Activated CD8-positive, alpha-beta T cell treated with anti-CD3 and anti-CD28 coated beads, Interleukin-2, amount 10 ng/mL, durations not matched to agents 7 days and 5 days (primary cell): ENCODE measurements at regions not wholly inside any gene's neighbourhood (a gene's known extent, or its start where the extent isn't known, plus 50 kb on each side); places are given as distances from the start of the nearest gene placed in this dataset.

ENCODE experiments used
- ATAC-seq: fragments of 150-1000 bp; cut with Tn5 transposase; one replicate; pipeline ENCODE4 v1.10.0; 2021; ENCODE audit warnings: moderate library complexity
- CTCF ChIA-PET: fragments of 350-600 bp; sonication (Branson Sonifier 250); formaldehyde crosslinking; loops from one replicate; lab custom pipeline; 2021; ENCODE audit warnings: antibody characterized with exemption; lab: Charles Lee
- POLR2A ChIA-PET: fragments of 350-600 bp; sonication (Branson Sonifier 250); formaldehyde crosslinking; loops from one replicate; lab custom pipeline; 2021; ENCODE audit warnings: antibody characterized with exemption; lab: Charles Lee
- DNase-seq: peaks from one replicate; pipeline ENCODE4 v3.0.0-alpha.2; 2020
- H3K27ac Mint-ChIP-seq: one replicate; pipeline ENCODE4 v1.8.0; 2021; ENCODE audit warnings: mild to moderate bottlenecking, mixed read lengths
- H3K27me3 Mint-ChIP-seq: one replicate; pipeline ENCODE4 v1.8.0; 2021; ENCODE audit warnings: low read depth, mixed read lengths
- H3K36me3 Mint-ChIP-seq: one replicate; pipeline ENCODE4 v1.8.0; 2021; ENCODE audit warnings: low read depth, mixed read lengths
- H3K4me1 Mint-ChIP-seq: one replicate; pipeline ENCODE4 v1.8.0; 2021; ENCODE audit warnings: low read depth, mixed read lengths
- H3K4me3 Mint-ChIP-seq: one replicate; pipeline ENCODE4 v1.8.0; 2021; ENCODE audit warnings: mild to moderate bottlenecking, mixed read lengths
- H3K9me3 Mint-ChIP-seq: one replicate; pipeline ENCODE4 v1.8.0; 2022; ENCODE audit warnings: mixed read lengths; ENCODE audit not compliant: insufficient read depth

DNA sequence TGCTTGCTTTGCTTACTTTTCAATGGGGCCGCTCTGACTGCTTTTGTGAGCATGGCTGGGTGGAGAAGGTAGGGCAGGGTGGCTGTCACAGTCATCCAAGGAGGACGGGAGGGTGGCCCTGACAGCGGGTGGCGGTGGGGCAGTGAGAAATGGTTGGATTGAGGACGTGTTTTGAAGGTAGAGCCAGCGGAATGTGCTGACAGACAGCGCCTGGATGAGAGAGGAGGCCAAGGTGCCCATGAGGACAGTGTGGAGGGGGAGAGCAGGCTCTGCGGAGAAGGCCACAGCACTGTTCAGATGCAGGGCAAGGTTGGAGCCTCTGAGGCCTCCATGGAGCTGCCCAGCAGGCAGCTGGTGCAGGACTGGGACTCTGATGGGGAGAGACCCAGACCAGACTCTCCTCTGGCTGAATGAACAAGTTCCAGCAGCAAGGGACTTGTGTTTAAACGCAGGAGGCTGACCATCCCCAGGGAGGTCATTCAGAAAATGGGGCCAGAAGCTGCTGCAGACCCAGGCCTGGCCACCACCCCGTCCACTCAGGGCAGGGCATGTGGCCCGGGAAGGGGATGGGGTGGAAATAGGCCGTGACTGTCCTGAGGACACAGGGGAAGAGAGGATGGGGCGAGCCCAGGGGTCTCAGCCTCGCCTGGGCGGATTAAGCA is 120.3 kb upstream of the PRR20G start:
- H3K4me1 Mint-ChIP-seq = no peaks in the 10 kb centered on the region
- no peaks in the 10 kb centered on the region for H3K36me3 Mint-ChIP-seq
- POLR2A ChIA-PET = no interaction called here
- H3K4me3 Mint-ChIP-seq = no peak overlapping the region
- CTCF ChIA-PET = no interaction called here
- no peaks in the 10 kb centered on the region for H3K27me3 Mint-ChIP-seq
- no peak overlapping the region for H3K27ac Mint-ChIP-seq
- DNase-seq (no peak), ATAC-seq (no peak)
- H3K9me3 Mint-ChIP-seq = no peaks in the 10 kb centered on the region

DNA sequence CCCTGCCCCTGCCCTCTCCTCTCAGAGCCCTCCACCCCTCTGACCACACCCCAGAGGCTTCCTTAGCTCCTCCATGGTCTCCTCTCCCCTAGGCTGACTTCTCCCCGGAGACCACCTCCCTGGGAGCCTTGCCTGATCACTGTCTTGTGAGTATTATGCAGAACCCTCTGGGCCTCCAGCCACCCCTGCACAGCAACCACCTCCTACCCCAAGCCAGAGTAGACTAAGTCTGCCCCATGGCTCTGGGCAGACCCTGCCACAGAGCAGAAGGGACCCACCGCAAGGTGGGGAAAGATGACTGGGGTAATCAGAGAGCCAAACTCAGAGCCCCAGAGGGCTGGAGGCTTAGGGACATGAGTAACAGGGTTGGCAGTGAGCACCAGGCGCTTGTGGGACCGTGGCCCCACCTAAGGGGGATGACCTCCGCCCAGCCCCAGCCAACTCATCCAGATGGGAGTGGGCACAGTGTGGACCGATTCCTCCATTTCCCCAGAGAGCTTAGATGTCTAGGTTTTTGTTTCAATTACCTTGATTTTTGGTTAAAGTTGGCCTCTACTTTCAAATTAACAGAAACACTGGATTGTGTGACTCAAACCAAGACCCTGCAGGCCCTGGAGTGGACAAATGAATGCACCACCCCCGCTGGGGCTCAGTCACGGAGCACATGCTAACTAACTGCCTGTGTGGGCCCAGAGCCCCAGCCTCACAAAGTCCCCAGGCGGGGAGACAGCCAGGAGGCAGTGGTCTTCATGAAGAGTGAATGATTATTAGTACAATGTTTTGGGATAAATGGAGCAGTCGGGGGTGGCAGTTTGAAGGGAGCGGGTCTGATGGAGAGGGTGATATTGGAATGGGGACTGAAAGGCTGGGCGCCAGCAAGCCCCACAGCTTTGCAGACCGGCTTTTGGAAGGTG is 119.4 kb upstream of the PRR20G start:
- Mint-ChIP-seq H3K27ac (no peak overlapping the region), H3K27me3 (no peaks in the 10 kb centered on the region), H3K4me1 (no peaks in the 10 kb centered on the region), H3K36me3 (no peaks in the 10 kb centered on the region), H3K9me3 (no peaks in the 10 kb centered on the region), H3K4me3 (no peak overlapping the region)
- CTCF ChIA-PET = no interaction called here
- POLR2A ChIA-PET = no interaction called here
- ATAC-seq = no peak
- DNase-seq = no peak

GRCh38 chr3:127406309-127407025 is 118.6 kb upstream of the PRR20G start:
- H3K36me3 Mint-ChIP-seq = no peaks in the 10 kb centered on the region
- DNase-seq (no peak), ATAC-seq (no peak)
- no peaks in the 10 kb centered on the region for H3K27me3 Mint-ChIP-seq
- no peaks in the 10 kb centered on the region for H3K4me1 Mint-ChIP-seq
- no peak overlapping the region for H3K4me3 Mint-ChIP-seq
- no peaks in the 10 kb centered on the region for H3K9me3 Mint-ChIP-seq
- ChIA-PET POLR2A (no interaction called here), CTCF (no interaction called here)
- H3K27ac Mint-ChIP-seq = no peak overlapping the region

DNA sequence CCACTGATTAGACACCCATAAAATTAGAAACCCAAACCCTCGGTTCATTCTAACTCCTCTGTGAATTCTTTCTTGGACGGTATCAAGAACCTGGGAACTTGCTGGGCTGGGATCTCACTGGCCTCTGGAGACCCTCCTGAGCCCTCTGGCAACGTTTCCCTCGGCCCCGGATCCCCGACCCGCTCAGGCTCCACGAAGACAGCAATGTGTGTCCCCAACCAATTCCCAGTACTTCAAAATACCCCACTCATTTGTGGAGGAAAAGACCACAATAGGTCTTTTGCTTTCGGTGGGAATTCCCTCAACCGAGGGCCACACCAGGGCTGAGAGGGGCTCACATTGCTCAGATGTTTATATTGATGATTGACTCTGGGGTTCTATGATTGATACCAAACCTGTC is 117.9 kb upstream of the PRR20G start:
- ATAC-seq = no peak
- no peaks in the 10 kb centered on the region for H3K36me3 Mint-ChIP-seq
- H3K4me1 Mint-ChIP-seq = no peaks in the 10 kb centered on the region
- H3K27me3 Mint-ChIP-seq = peaks cover 2% of the 10 kb centered on the region
- CTCF ChIA-PET = no interaction called here
- no peak overlapping the region for H3K27ac Mint-ChIP-seq
- no peak for DNase-seq
- POLR2A ChIA-PET = no interaction called here
- H3K9me3 Mint-ChIP-seq = no peaks in the 10 kb centered on the region
- H3K4me3 Mint-ChIP-seq = no peak overlapping the region

DNA sequence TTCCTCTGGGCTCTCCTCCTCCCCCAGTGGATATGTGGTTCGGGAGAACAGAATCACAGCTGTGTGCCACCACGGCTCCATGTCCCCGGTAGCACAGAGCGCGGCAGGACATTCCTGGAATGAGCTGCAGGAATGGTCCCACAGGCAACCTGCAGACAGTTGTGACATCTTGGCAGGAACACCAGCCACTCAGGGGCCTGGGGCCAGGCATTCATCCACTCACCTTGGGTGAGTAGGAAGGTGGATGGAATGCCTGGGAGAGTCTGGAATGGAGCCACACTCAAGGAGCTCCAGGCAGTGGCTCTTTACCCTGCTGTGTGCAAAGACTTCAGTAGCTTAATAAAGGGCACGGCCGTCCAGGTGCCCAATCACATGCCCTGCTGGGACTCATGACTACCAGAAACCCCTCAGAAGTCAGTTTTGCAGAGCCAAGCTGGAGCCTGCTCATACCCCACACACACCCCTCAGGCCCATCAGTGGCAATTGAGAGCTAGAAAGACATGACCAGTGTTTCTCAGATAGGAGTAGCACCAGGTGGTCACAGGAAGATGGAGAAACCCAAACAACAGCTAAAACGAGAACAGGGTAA is 117.3 kb upstream of the PRR20G start:
- ChIA-PET CTCF (no interaction called here), POLR2A (no interaction called here)
- ATAC-seq (no peak), DNase-seq (no peak)
- no peaks in the 10 kb centered on the region for H3K9me3 Mint-ChIP-seq
- no peaks in the 10 kb centered on the region for H3K4me1 Mint-ChIP-seq
- H3K27ac Mint-ChIP-seq = no peak overlapping the region
- peaks cover 6% of the 10 kb centered on the region for H3K27me3 Mint-ChIP-seq
- no peaks in the 10 kb centered on the region for H3K36me3 Mint-ChIP-seq
- H3K4me3 Mint-ChIP-seq = no peak overlapping the region

DNA sequence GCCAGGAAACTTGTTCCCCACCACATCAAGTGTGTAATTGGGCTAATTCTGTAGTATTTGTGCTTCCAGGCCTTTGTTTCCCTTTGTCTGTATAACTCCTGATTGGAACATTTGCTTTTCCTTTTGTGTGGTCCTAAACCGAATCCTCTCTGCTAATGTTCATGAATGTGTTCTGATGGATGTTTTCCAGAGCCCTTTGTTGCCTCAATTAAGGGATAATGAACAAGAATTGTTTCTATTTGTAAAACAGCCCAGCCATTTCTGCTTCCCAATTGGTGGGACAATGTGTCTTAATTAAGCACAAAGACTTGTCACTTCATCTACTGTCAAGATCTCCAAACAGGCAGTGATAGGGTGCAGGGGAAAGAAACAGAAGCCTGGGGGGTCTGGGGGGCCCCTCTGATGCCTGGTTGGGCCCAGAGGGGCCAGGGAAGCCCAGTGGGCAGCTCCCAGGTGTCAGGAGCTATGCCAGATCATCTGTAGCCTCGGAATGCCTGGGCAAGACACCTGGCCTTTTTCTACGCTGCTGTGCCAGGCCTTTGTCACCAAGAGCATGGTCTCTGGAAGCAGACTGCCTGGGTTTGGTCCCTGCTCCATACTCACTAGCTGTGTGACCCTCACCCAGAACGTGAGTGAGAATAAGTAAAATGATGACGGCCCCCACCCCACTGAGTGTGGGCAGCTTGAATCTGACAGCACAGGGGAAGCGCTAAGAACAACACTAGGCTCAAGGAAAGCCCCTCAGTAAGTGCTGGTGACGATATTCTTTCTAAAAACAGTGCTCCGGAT is 116.6 kb upstream of the PRR20G start:
- DNase-seq = no peak
- H3K4me1 Mint-ChIP-seq = no peaks in the 10 kb centered on the region
- ATAC-seq = no peak
- H3K4me3 Mint-ChIP-seq = no peak overlapping the region
- H3K36me3 Mint-ChIP-seq = no peaks in the 10 kb centered on the region
- no peaks in the 10 kb centered on the region for H3K9me3 Mint-ChIP-seq
- CTCF ChIA-PET = no interaction called here
- H3K27me3 Mint-ChIP-seq = peaks cover 6% of the 10 kb centered on the region
- no peak overlapping the region for H3K27ac Mint-ChIP-seq
- POLR2A ChIA-PET = no interaction called here

DNA sequence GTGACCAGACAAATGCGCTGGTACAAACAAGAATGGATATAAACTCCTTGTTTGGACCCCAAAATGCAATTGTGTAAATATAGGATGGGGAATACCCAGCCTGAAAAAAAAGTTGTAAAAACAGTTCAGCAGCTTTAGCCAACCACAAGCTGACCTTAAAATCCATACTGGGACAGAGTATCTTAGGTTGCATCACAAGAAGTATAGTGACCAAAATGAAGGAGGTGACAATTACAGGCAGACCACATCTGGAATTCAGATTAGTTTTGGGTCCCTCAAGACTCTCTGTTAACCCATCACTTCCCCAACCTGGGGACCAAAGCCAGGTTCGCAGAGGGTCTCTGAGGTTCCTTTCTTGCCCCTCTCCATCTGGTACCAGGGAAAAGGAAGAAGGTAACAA is 115.9 kb upstream of the PRR20G start:
- ATAC-seq = no peak
- ChIA-PET POLR2A (no interaction called here), CTCF (no interaction called here)
- Mint-ChIP-seq H3K4me3 (no peak overlapping the region), H3K9me3 (no peaks in the 10 kb centered on the region), H3K4me1 (no peaks in the 10 kb centered on the region), H3K36me3 (no peaks in the 10 kb centered on the region), H3K27me3 (peaks cover 6% of the 10 kb centered on the region), H3K27ac (no peak overlapping the region)
- no peak for DNase-seq

DNA sequence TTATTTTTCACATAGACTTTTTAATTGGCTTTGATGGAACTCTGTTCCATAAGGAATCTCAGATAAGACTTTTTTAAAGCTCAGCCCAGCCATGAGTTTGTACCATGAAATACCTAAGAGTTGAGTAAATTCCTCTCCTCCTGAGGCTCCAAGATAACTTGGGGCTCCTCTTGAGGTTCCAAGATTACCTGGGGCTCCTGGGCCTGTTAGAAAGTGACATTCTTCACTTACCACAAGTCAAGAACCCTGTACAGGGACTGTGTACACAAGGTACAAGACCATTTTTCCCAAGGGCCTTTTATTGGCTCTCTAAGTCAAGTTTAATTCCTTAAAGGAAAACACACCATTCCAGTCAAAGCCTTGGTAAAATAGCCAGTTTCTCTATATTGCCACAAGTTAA is 111.3 kb upstream of the PRR20G start:
- CTCF ChIA-PET = no interaction called here
- Mint-ChIP-seq H3K4me3 (no peak overlapping the region), H3K36me3 (no peaks in the 10 kb centered on the region), H3K27me3 (peaks cover 22% of the 10 kb centered on the region), H3K9me3 (no peaks in the 10 kb centered on the region), H3K4me1 (no peaks in the 10 kb centered on the region), H3K27ac (no peak overlapping the region)
- no peak for ATAC-seq
- no peak for DNase-seq
- POLR2A ChIA-PET = no interaction called here

GRCh38 chr3:127396473-127396872 is 108.6 kb upstream of the PRR20G start:
- no peak for ATAC-seq
- Mint-ChIP-seq H3K4me3 (no peak overlapping the region), H3K27ac (no peak overlapping the region), H3K4me1 (no peaks in the 10 kb centered on the region), H3K36me3 (no peaks in the 10 kb centered on the region), H3K27me3 (peaks cover 22% of the 10 kb centered on the region), H3K9me3 (no peaks in the 10 kb centered on the region)
- ChIA-PET POLR2A (no interaction called here), CTCF (no interaction called here)
- no peak for DNase-seq

DNA sequence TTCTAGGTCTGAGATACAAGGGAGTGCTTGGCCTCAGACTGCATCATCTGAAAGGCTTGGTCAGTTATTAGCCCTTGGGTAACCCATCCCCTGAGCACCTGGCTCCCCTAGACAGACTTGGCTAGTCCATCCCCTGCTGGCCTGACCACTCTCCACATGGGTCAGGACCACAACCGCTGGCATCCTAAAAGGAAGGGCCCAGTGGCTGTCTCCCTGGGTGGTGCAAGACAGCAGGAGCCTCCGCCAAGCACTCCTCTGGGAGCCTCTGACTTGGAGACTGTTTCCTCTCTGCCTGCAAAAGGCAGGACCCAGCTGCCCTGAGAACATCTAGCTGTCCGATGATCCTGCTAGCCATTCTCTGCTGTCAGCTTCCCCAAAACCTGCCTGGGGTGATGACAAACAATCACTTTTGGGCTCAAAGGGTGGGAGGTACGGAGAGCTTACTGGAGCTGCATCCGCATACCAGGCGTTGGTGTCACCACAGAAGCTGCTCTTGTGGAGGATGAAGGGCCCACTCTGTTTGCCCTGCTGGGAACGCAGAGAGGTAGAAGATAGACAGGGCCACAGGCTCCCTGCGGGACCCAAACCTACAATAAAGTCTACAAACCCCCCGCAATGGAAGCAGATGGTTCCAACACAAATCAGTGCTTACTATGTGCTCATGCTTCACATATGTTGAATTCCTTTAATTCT is 108.0 kb upstream of the PRR20G start:
- POLR2A ChIA-PET = no interaction called here
- ATAC-seq (no peak), DNase-seq (no peak)
- Mint-ChIP-seq H3K36me3 (no peaks in the 10 kb centered on the region), H3K4me1 (no peaks in the 10 kb centered on the region), H3K4me3 (no peak overlapping the region), H3K27me3 (peaks cover 20% of the 10 kb centered on the region), H3K27ac (no peak overlapping the region), H3K9me3 (no peaks in the 10 kb centered on the region)
- CTCF ChIA-PET = no interaction called here
